H1 (cell line): ENCODE measurements at regions not wholly inside any gene's neighbourhood (a gene's known extent, or its start where the extent isn't known, plus 50 kb on each side); places are given as distances from the start of the nearest gene placed in this dataset.

Experiments used
- CTCF ChIA-PET: fragments of 300-600 bp; sonication (Branson Sonifier 250); formaldehyde crosslinking; loops from one replicate; lab custom pipeline; 2021; ENCODE audit not compliant: partially characterized antibody; lab: Charles Lee
- POLR2A ChIA-PET: fragments of 300-600 bp; sonication (Branson Sonifier 250); formaldehyde crosslinking; loops from one replicate; lab custom pipeline; 2021; ENCODE audit warnings: inconsistent platforms; ENCODE audit not compliant: partially characterized antibody; lab: Charles Lee
- DNase-seq, 2 experiments: peaks; one replicate each; pipeline versions ENCODE4 v3.0.0 to v3.0.0-alpha.2; 2010 to 2022; ENCODE audit warnings: low spot score in 2 of 2, low read depth in 1 of 2, mixed read lengths in 1 of 2
- FAIRE-seq: peaks from 2 replicates; lab custom pipeline; 2011; peaks lifted over from hg19 to GRCh38; lab: Jason Lieb, UNC
- H2AFZ ChIP-seq: 2 replicates; pipeline ENCODE4 v1.8.1; 2012; ENCODE audit warnings: low read length, inconsistent platforms
- H2AK5ac ChIP-seq: 2 replicates; pipeline ENCODE4 v1.6.1; 2013; ENCODE audit warnings: low read depth, low read length
- H2BK120ac ChIP-seq: replicated peaks from 2 replicates; pipeline ENCODE3; 2013; ENCODE audit warnings: low read depth, low read length, inconsistent platforms
- H2BK12ac ChIP-seq: 2 replicates; pipeline ENCODE4 v1.6.1; 2013; ENCODE audit warnings: low read depth, low read length
- H2BK15ac ChIP-seq: 2 replicates; pipeline ENCODE4 v1.6.1; 2013; ENCODE audit warnings: low read length
- H2BK20ac ChIP-seq: 2 replicates; pipeline ENCODE4 v1.6.1; 2013; ENCODE audit warnings: low read length
- H2BK5ac ChIP-seq: 2 replicates; pipeline ENCODE4 v1.6.1; 2013; ENCODE audit warnings: low read depth, low read length
- H3K14ac ChIP-seq: 2 replicates; pipeline ENCODE4 v1.6.1; 2013; ENCODE audit warnings: inconsistent platforms; ENCODE audit not compliant: insufficient read length
- H3K18ac ChIP-seq: 2 replicates; pipeline ENCODE4 v1.6.1; 2013; ENCODE audit warnings: low read length; ENCODE audit errors: extremely low read depth
- H3K23ac ChIP-seq: 2 replicates; pipeline ENCODE4 v1.6.1; 2013; ENCODE audit warnings: inconsistent platforms; ENCODE audit not compliant: insufficient read length
- H3K23me2 ChIP-seq: 2 replicates; pipeline ENCODE4 v1.6.1; 2013; ENCODE audit warnings: low read depth, low read length
- H3K27ac ChIP-seq: 2 replicates; pipeline ENCODE4 v1.6.1; 2011; ENCODE audit warnings: low read depth, low read length, inconsistent platforms
- H3K27me3 ChIP-seq, 4 experiments: replicated peaks in 1 of 4; 1 replicate in 1 of 4; 2 replicates in 3 of 4; pipeline versions ENCODE4 v1.6.1 to v1.8.1; 2011 to 2013; ENCODE audit warnings: low read length in 3 of 4, mild to moderate bottlenecking in 3 of 4, inconsistent platforms in 2 of 4, mixed read lengths in 2 of 4, moderate library complexity in 1 of 4; ENCODE audit not compliant: control insufficient read depth in 3 of 4, insufficient read depth in 3 of 4; ENCODE audit errors: extremely low read depth in 1 of 4
- H3K36me3 ChIP-seq, 4 experiments: 2 replicates each; pipeline versions ENCODE4 v1.6.1 to v1.8.1; 2011 to 2013; ENCODE audit warnings: mild to moderate bottlenecking in 4 of 4, low read length in 3 of 4, moderate library complexity in 2 of 4, control low read depth in 1 of 4, inconsistent platforms in 1 of 4; ENCODE audit not compliant: insufficient read depth in 4 of 4, control insufficient read depth in 2 of 4
- H3K4ac ChIP-seq: replicated peaks from 2 replicates; pipeline ENCODE3; 2013; ENCODE audit warnings: low read length, low read depth, mixed read lengths, inconsistent platforms; ENCODE audit not compliant: insufficient read length
- H3K4me1 ChIP-seq, 4 experiments: replicated peaks in 1 of 4; 1 replicate in 1 of 4; 2 replicates in 3 of 4; pipeline versions ENCODE4 v1.6.1 to v1.8.1; 2011 to 2013; ENCODE audit warnings: low read length in 3 of 4, inconsistent platforms in 2 of 4, mixed read lengths in 1 of 4; ENCODE audit not compliant: insufficient read depth in 4 of 4, control insufficient read depth in 3 of 4
- H3K4me2 ChIP-seq, 2 experiments: 2 replicates each; pipeline versions ENCODE4 v1.6.1 to v1.8.1; 2011 to 2013; ENCODE audit warnings: low read depth in 2 of 2, low read length in 2 of 2, control low read depth in 1 of 2, inconsistent platforms in 1 of 2, mild to moderate bottlenecking in 1 of 2; ENCODE audit not compliant: insufficient read depth in 1 of 2
- H3K4me3 ChIP-seq, 4 experiments: fragments of 200-600, 300-600 bp in 1 of 4; sonication (generic), shearing (Covaris generic), sonication (Bioruptor Twin) in 1 of 4; 2 replicates each; pipeline versions ENCODE4 v1.5.1 to v1.8.1; 2011 to 2016; ENCODE audit warnings: low read length in 4 of 4, low read depth in 3 of 4, control low read depth in 2 of 4, inconsistent platforms in 2 of 4, mild to moderate bottlenecking in 2 of 4, mixed read lengths in 1 of 4, moderate library complexity in 1 of 4; ENCODE audit not compliant: insufficient read depth in 2 of 4; ENCODE audit errors: extremely low read depth in 1 of 4
- H3K56ac ChIP-seq: replicated peaks from 2 replicates; pipeline ENCODE3; 2013; ENCODE audit warnings: low read depth, mild to moderate bottlenecking, mixed read lengths, low read length, inconsistent platforms; ENCODE audit not compliant: insufficient read length
- H3K79me1 ChIP-seq: 2 replicates; pipeline ENCODE4 v1.6.1; 2013; ENCODE audit warnings: low read depth, low read length, control low read depth
- H3K79me2 ChIP-seq, 2 experiments: 2 replicates each; pipeline versions ENCODE4 v1.6.1 to v1.8.1; 2012 to 2013; ENCODE audit warnings: low read length in 2 of 2, mild to moderate bottlenecking in 2 of 2, inconsistent platforms in 1 of 2; ENCODE audit not compliant: insufficient read depth in 2 of 2, control insufficient read depth in 1 of 2
- H3K9ac ChIP-seq, 4 experiments: replicated peaks in 1 of 4; 1 replicate in 1 of 4; 2 replicates in 3 of 4; pipeline versions ENCODE4 v1.6.1 to v1.8.1; 2011 to 2013; ENCODE audit warnings: low read depth in 3 of 4, low read length in 3 of 4, control low read depth in 2 of 4, mild to moderate bottlenecking in 2 of 4, moderate library complexity in 2 of 4, inconsistent platforms in 1 of 4; ENCODE audit errors: extremely low read depth in 1 of 4
- H3K9me3 ChIP-seq, 2 experiments: 2 replicates each; pipeline versions ENCODE4 v1.6.1 to v1.8.1; 2012 to 2013; ENCODE audit warnings: mild to moderate bottlenecking in 2 of 2, moderate library complexity in 2 of 2, control low read depth in 1 of 2, inconsistent platforms in 1 of 2, low read depth in 1 of 2, low read length in 1 of 2, mixed read lengths in 1 of 2; ENCODE audit not compliant: insufficient read depth in 2 of 2
- H4K20me1 ChIP-seq, 2 experiments: replicated peaks in 1 of 2; 2 replicates each; pipeline versions ENCODE3 to v1.8.1; 2011 to 2013; ENCODE audit warnings: inconsistent platforms in 2 of 2, low read length in 2 of 2, mild to moderate bottlenecking in 1 of 2; ENCODE audit not compliant: insufficient read depth in 2 of 2, control insufficient read depth in 1 of 2
- H4K5ac ChIP-seq: 2 replicates; pipeline ENCODE4 v1.6.1; 2013; ENCODE audit warnings: low read length, low read depth, mixed read lengths, inconsistent platforms; ENCODE audit not compliant: insufficient read length
- H4K8ac ChIP-seq: 2 replicates; pipeline ENCODE4 v1.8.0; 2013; ENCODE audit warnings: mild to moderate bottlenecking, moderate library complexity, low read length, inconsistent platforms; ENCODE audit not compliant: insufficient read depth; ENCODE audit errors: extremely low read depth
- H4K91ac ChIP-seq: replicated peaks from 2 replicates; pipeline ENCODE3; 2013; ENCODE audit warnings: low read length, mixed read lengths, inconsistent platforms; ENCODE audit not compliant: insufficient read length
- ASH2L ChIP-seq: fragments of 200-600, 300-600 bp; sonication (generic); IDR thresholded peaks from one replicate; pipeline ENCODE4 v1.7.1; 2017; ENCODE audit warnings: low read length
- BACH1 ChIP-seq: IDR thresholded peaks from 2 replicates; pipeline ENCODE4 v1.6.1; 2012; ENCODE audit warnings: low read length, improper control_type of control experiment
- CEBPB ChIP-seq: IDR thresholded peaks from 2 replicates; pipeline ENCODE4 v1.6.1; 2012; ENCODE audit warnings: low read depth, low read length
- CHD2 ChIP-seq: IDR thresholded peaks from 2 replicates; pipeline ENCODE4 v1.6.1; 2012; ENCODE audit warnings: low read length, improper control_type of control experiment
- FOSL1 ChIP-seq: IDR thresholded peaks from 2 replicates; pipeline ENCODE4 v1.6.1; 2011; ENCODE audit warnings: mild to moderate bottlenecking, low read depth, low read length, moderate library complexity; ENCODE audit not compliant: insufficient read depth
- MAX ChIP-seq: IDR thresholded peaks from 2 replicates; pipeline ENCODE4 v1.6.1; 2012; ENCODE audit warnings: inconsistent platforms
- NRF1 ChIP-seq: IDR thresholded peaks from 2 replicates; pipeline ENCODE4 v1.6.1; 2011; ENCODE audit warnings: mild to moderate bottlenecking, low read depth, low read length, improper control_type of control experiment
- POLR2A ChIP-seq, 2 experiments: IDR thresholded peaks; 1 replicate in 1 of 2; 2 replicates in 1 of 2; pipeline ENCODE4 v1.6.1; 2011; ENCODE audit warnings: low read depth in 2 of 2, low read length in 2 of 2, mild to moderate bottlenecking in 2 of 2; ENCODE audit errors: control extremely low read depth in 1 of 2
- POLR2AphosphoS5 ChIP-seq: IDR thresholded peaks from 2 replicates; pipeline ENCODE4 v1.6.1; 2011; ENCODE audit warnings: low read depth, low read length
- RNF2 ChIP-seq: fragments of 200-900, 300-1000 bp; sonication (generic); IDR thresholded peaks from 2 replicates; pipeline ENCODE4 v1.7.1; 2016; ENCODE audit warnings: borderline replicate concordance, low read depth, mild to moderate bottlenecking, antibody characterized with exemption, low read length; ENCODE audit not compliant: poor library complexity, severe bottlenecking; ENCODE audit errors: missing control alignments
- TBP ChIP-seq: IDR thresholded peaks from 2 replicates; pipeline ENCODE4 v1.6.1; 2011; ENCODE audit warnings: low read depth, low read length, improper control_type of control experiment
- TEAD4 ChIP-seq: IDR thresholded peaks from 2 replicates; pipeline ENCODE4 v1.6.1; 2012; ENCODE audit warnings: low read depth, low read length, inconsistent platforms, mixed read lengths
- ZNF274 ChIP-seq: IDR thresholded peaks from 2 replicates; pipeline ENCODE4 v1.7.0; 2012; ENCODE audit warnings: low read length, borderline replicate concordance; ENCODE audit errors: extremely low read depth
- WGBS, 2 experiments: shearing (Covaris generic) in 1 of 2; methylation state at CpG; one replicate each; pipeline versions ENCODE4 v1.1.6 to v1.1.7; 2013 to 2015; ENCODE audit warnings: low lambda C conversion rate in 2 of 2, mixed read lengths in 2 of 2, inconsistent platforms in 1 of 2, low coverage in 1 of 2, missing lambda C conversion rate in 1 of 2; ENCODE audit not compliant: insufficient replicate concordance in 2 of 2, insufficient coverage in 1 of 2, insufficient read length in 1 of 2; ENCODE audit errors: extremely low coverage in 1 of 2, missing lambda C conversion rate in 1 of 2; 5-methylcytosine and 5-hydroxymethylcytosine counted together

GRCh38 chr10:78276139-78276538 lies 242.5 kb downstream of the RPS24 start:
- Histone ChIP-seq H4K8ac (no peak overlapping the region), H2AK5ac (no peak overlapping the region), H3K79me2 (no peaks in the 10 kb centered on the region), H3K4ac (no peak overlapping the region), H3K27me3 (no peaks in the 10 kb centered on the region), H4K20me1 (no peaks in the 10 kb centered on the region), H2AFZ (no peak overlapping the region), H3K79me1 (no peaks in the 10 kb centered on the region), H3K4me2 (no peak overlapping the region), H3K18ac (no peak overlapping the region), H3K23ac (no peak overlapping the region), H2BK120ac (no peak overlapping the region), H3K36me3 (no peaks in the 10 kb centered on the region), H3K4me1 (peaks cover 0 to 2% (median 0%) of the 10 kb centered on the region in 4 experiments; a peak in 2 of 7 replicates), H3K27ac (no peak overlapping the region), H3K4me3 (no peak overlapping the region), H3K9ac (no peak overlapping the region), H3K56ac (no peak overlapping the region), H3K23me2 (no peaks in the 10 kb centered on the region), H2BK20ac (no peak overlapping the region), H4K5ac (no peak overlapping the region), H3K9me3 (peaks cover 0 to 5% of the 10 kb centered on the region in 2 experiments; a peak in 1 of 4 replicates), H4K91ac (no peak overlapping the region), H2BK15ac (no peak overlapping the region), H2BK12ac (no peak overlapping the region), H3K14ac (no peak overlapping the region), H2BK5ac (no peak overlapping the region)
- no peak for FAIRE-seq
- ChIA-PET POLR2A (no interaction called here), CTCF (interaction anchor here (1.0 to 10.4 kb wide), 4 partner anchors 14 to 44 kb away, joined by 3 to 94 read pairs (median 5); no protein-coding TSS in a partner anchor)
- 63% methylated on average over 1 of the region's 1 CpG; no CpG with 5 or more reads in 1 of the 2 experiments for WGBS, 2 experiments
- DNase-seq: no peak
- TF ChIP-seq POLR2AphosphoS5 (no peak), BACH1 (no peak), POLR2A (IDR thresholded peaks at IDR 0.05; ENCODE audit: control extremely low read depth in 1 of 2, low read depth in 2 of 2, low read length in 2 of 2) (no peak), TBP (no peak), NRF1 (no peak), MAX (no peak), ASH2L (no peak), FOSL1 (no peak), ZNF274 (no peak), CEBPB (no peak), RNF2 (no peak), TEAD4 (no peak), CHD2 (no peak)
